K562 (cell line): ENCODE measurements at regions not wholly inside any gene's neighbourhood (a gene's known extent, or its start where the extent isn't known, plus 50 kb on each side); places are given as distances from the start of the nearest gene placed in this dataset.

Experiments
- ATAC-seq: fragments of 200-7000 bp; cut with Tn5 transposase; 3 replicates; pipeline ENCODE4 v1.9.1; 2020; ENCODE audit warnings: moderate library complexity
- BruUV-seq: library from RNA; stranded (reverse); fragments of 400-500 nt; replicated peaks from 2 replicates; lab custom pipeline; 2021; lab: Mats Ljungman, UMichigan
- CTCF ChIA-PET: fragments of 300-600 bp; formaldehyde crosslinking; extraction: SDS; loops from one replicate; lab custom pipeline; 2021; ENCODE audit warnings: low intra/inter-chr PET ratio; lab: Yijun Ruan, JAX
- POLR2A ChIA-PET: fragments of 300-600, 350-650 bp; sonication (Branson Sonifier 250); formaldehyde crosslinking; extraction: SDS; loops from one replicate; lab custom pipeline; 2021; ENCODE audit warnings: antibody characterized with exemption, inconsistent platforms; lab: Yijun Ruan, JAX
- DNase-seq, 4 experiments: peaks; one replicate each; pipeline versions ENCODE4 v3.0.0 to v3.0.0-alpha.2; 2011 to 2018; ENCODE audit warnings: low spot score in 3 of 4, mixed read lengths in 3 of 4; ENCODE audit errors: extremely low read depth in 1 of 4
- FAIRE-seq: peaks from 2 replicates; lab custom pipeline; 2011; peaks lifted over from hg19 to GRCh38; lab: Jason Lieb, UNC
- H2AFZ ChIP-seq: 2 replicates; pipeline ENCODE4 v1.6.0; 2011; ENCODE audit warnings: low read depth, low read length, control low read depth, inconsistent platforms
- H3K27ac ChIP-seq: fragments of 200-600 bp; 3 replicates; pipeline ENCODE4 v1.8.0; 2011; ENCODE audit warnings: low read depth, mild to moderate bottlenecking, control low read depth, inconsistent platforms, low read length, moderate library complexity, mixed read lengths; ENCODE audit errors: extremely low read depth
- H3K27me3 ChIP-seq, 2 experiments: fragments of 300-600 bp in 1 of 2; 2 replicates in 1 of 2; 3 replicates in 1 of 2; pipeline versions ENCODE4 v1.6.0 to v1.8.0; 2011; ENCODE audit warnings: inconsistent platforms in 2 of 2, low read length in 2 of 2, mild to moderate bottlenecking in 1 of 2, mixed read lengths in 1 of 2, moderate library complexity in 1 of 2; ENCODE audit not compliant: control insufficient read depth in 2 of 2, insufficient read depth in 2 of 2
- H3K36me3 ChIP-seq: fragments of 300-600 bp; 3 replicates; pipeline ENCODE4 v1.8.0; 2011; ENCODE audit warnings: mild to moderate bottlenecking, low read length, inconsistent platforms; ENCODE audit not compliant: control insufficient read depth, insufficient read depth
- H3K4me1 ChIP-seq, 2 experiments: fragments of 200-600 bp in 1 of 2; replicated peaks in 1 of 2; 2 replicates in 1 of 2; 3 replicates in 1 of 2; pipeline versions ENCODE4 v1.5.1 to v1.8.0; 2011; ENCODE audit warnings: inconsistent platforms in 2 of 2, low read length in 2 of 2, mild to moderate bottlenecking in 1 of 2, mixed read lengths in 1 of 2, moderate library complexity in 1 of 2; ENCODE audit not compliant: control insufficient read depth in 2 of 2, insufficient read depth in 2 of 2
- H3K4me2 ChIP-seq: 2 replicates; pipeline ENCODE4 v1.6.1; 2011; ENCODE audit warnings: low read length, control low read depth, inconsistent platforms, mixed read lengths; ENCODE audit not compliant: insufficient read depth
- H3K4me3 ChIP-seq: fragments of 200-600 bp; sonication (generic), shearing (Covaris generic); 2 replicates; pipeline ENCODE4 v1.5.1; 2016; ENCODE audit warnings: control low read depth, inconsistent platforms
- H3K79me2 ChIP-seq: fragments of 200-600 bp; 3 replicates; pipeline ENCODE4 v1.8.0; 2011; ENCODE audit warnings: low read length, inconsistent platforms; ENCODE audit not compliant: control insufficient read depth, insufficient read depth
- H3K9ac ChIP-seq, 2 experiments: 2 replicates each; pipeline versions ENCODE4 v1.6.0 to v1.6.1; 2011; ENCODE audit warnings: low read depth in 2 of 2, low read length in 2 of 2, control low read depth in 1 of 2, inconsistent platforms in 1 of 2, mild to moderate bottlenecking in 1 of 2, mixed read lengths in 1 of 2; ENCODE audit not compliant: insufficient read depth in 1 of 2
- H3K9me1 ChIP-seq: one replicate; pipeline ENCODE4 v1.6.0; 2011; ENCODE audit warnings: inconsistent platforms, mild to moderate bottlenecking, low read length, moderate library complexity; ENCODE audit not compliant: control insufficient read depth, insufficient read depth
- H3K9me3 ChIP-seq: replicated peaks from 2 replicates; pipeline ENCODE4 v1.5.1; 2011; ENCODE audit warnings: low read depth, low read length, inconsistent platforms; ENCODE audit not compliant: control insufficient read depth, insufficient read depth
- H4K20me1 ChIP-seq: replicated peaks from 2 replicates; pipeline ENCODE4 v1.6.1; 2011; ENCODE audit warnings: low read length, inconsistent platforms, mixed read lengths; ENCODE audit not compliant: control insufficient read depth, insufficient read depth
- CBX3 ChIP-seq, 2 experiments: IDR thresholded peaks; 1 replicate in 1 of 2; 2 replicates in 1 of 2; pipeline ENCODE4 v1.6.1; 2012; ENCODE audit warnings: inconsistent platforms in 2 of 2, low read length in 2 of 2, borderline replicate concordance in 1 of 2, control low read depth in 1 of 2
- CGGBP1 ChIP-seq: fragments of 250-450 bp; sonication (Bioruptor Pico); IDR thresholded peaks from 2 replicates; pipeline ENCODE4 v1.9.0; 2021; ENCODE audit warnings: mild to moderate bottlenecking
- CREB1 ChIP-seq, 2 experiments: sonication (generic) in 1 of 2; formaldehyde crosslinking in 1 of 2; IDR thresholded peaks; 2 replicates each; pipeline versions ENCODE4 v1.6.1 to v1.8.0; 2012 to 2022; ENCODE audit warnings: inconsistent platforms in 1 of 2, mild to moderate bottlenecking in 1 of 2, missing genetic modification reagents in 1 of 2, moderate library complexity in 1 of 2
- FOXA3 ChIP-seq, 2 experiments: fragments of 450-650 bp in 1 of 2; sonication (generic) in 1 of 2; formaldehyde crosslinking; IDR thresholded peaks in 1 of 2; conservative IDR thresholded peaks in 1 of 2; 2 replicates each; pipeline versions ENCODE4 v1.4.0 to v1.8.0; 2020 to 2022; ENCODE audit warnings: mild to moderate bottlenecking in 2 of 2, missing genetic modification reagents in 1 of 2
- NR2F6 ChIP-seq: fragments of 450-650 bp; formaldehyde crosslinking; IDR thresholded peaks from 2 replicates; pipeline ENCODE4 v1.4.0; 2020; ENCODE audit warnings: mild to moderate bottlenecking
- PHB2 ChIP-seq: fragments of 450-650 bp; IDR thresholded peaks from 2 replicates; pipeline ENCODE4 v1.6.1; 2017; ENCODE audit warnings: low read depth
- RAD21 ChIP-seq, 2 experiments: fragments of 250-450 bp in 1 of 2; fragments of 450-650 bp in 1 of 2; sonication (Bioruptor Pico) in 1 of 2; formaldehyde crosslinking in 1 of 2; IDR thresholded peaks in 1 of 2; conservative IDR thresholded peaks in 1 of 2; 2 replicates each; pipeline versions ENCODE4 v1.4.0 to v1.8.0; 2020 to 2022; ENCODE audit warnings: mild to moderate bottlenecking in 2 of 2, moderate library complexity in 1 of 2
- SREBF1 ChIP-seq: fragments of 150-350 bp; IDR thresholded peaks from 2 replicates; pipeline ENCODE4 v1.6.1; 2014; ENCODE audit warnings: antibody characterized with exemption, low read depth, low read length, borderline replicate concordance
- ZNF354B ChIP-seq: fragments of 250-450 bp; sonication (Bioruptor Pico); IDR thresholded peaks from 2 replicates; pipeline ENCODE4 v1.4.0; 2020
- ZNF589 ChIP-seq: fragments of 200-800 bp; sonication (Bioruptor generic); IDR thresholded peaks from 2 replicates; pipeline ENCODE4 v1.6.1; 2016; ENCODE audit warnings: low read depth, missing genetic modification characterization, missing compliant biosample characterization
- ZNF778 ChIP-seq: fragments of 450-650 bp; formaldehyde crosslinking; IDR thresholded peaks from 2 replicates; pipeline ENCODE4 v1.4.0; 2020; ENCODE audit warnings: mild to moderate bottlenecking, moderate library complexity
- WGBS: fragments of 100-300 bp; shearing (Covaris generic); methylation state at CpG from one replicate; pipeline ENCODE4 v1.1.6; 2016; ENCODE audit warnings: low coverage, mixed read lengths; ENCODE audit not compliant: insufficient coverage; ENCODE audit errors: missing lambda C conversion rate; 5-methylcytosine and 5-hydroxymethylcytosine counted together
- in situ Hi-C: fragments of 300-500 bp; cut with MboI; formaldehyde crosslinking; loops from 4 replicates; pipeline ENCODE4 v1.15.0; 2018; ENCODE audit warnings: inconsistent platforms, mixed read lengths
- intact Hi-C: fragments of 100-400 bp; cut with micrococcal nuclease; formaldehyde crosslinking; loops from 2 replicates; pipeline ENCODE4 v1.14.2; 2022
- TF ChIP-seq, protein P1 (sequence below): fragments of 250-450 bp; sonication (Bioruptor Pico); IDR thresholded peaks from 2 replicates; pipeline ENCODE4 v1.5.0; 2021; ENCODE audit warnings: mild to moderate bottlenecking, moderate library complexity
- TF ChIP-seq, protein P2 (sequence below): fragments of 250-450 bp; sonication (Bioruptor Pico); IDR thresholded peaks from 2 replicates; pipeline ENCODE4 v1.4.0; 2020; ENCODE audit warnings: mild to moderate bottlenecking

DNA sequence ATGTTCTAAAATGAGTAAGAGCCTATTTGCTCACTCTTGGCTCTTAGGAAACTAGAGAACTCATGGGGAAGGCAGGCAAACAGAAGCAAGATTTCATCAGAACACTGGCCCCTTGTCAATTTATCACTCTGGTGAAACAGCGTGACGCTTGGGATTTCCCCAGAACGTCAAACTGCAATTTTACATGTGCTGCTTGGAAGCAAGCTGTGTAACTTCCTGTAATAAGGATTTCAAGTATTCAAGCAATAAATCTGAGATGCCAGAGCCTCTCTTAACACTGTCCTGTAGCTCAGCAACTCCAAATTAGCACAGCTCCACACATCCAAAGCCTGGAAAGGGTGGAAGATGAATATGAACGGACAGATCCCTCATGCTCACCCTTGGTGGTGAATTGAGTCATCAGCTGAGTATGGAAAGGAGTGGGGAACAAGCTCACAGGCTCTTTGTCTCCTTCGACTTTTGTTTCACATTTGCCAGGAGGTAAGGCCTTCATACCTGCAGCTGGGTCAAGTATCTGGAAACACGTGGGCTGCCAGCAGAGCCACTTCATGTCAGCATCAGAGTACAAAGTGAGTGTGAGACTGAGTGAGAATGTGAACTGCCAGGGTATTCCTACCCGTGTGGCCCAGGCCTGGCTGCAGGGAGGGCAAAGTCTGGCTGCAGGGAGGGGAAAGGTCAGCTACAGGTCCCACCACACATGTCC, 140.4 kb upstream of the NAMPT start (continued):
- TF ChIP-seq CREB1 (IDR thresholded peaks at IDR 0.05) (no peak), CREB1 (CRISPR knock-in tag; IDR thresholded peaks at IDR 0.05) (peak; percentile 12), RAD21 (CRISPR knock-in tag; conservative IDR thresholded peaks at IDR 0.05 in 1 of 2, IDR thresholded peaks at IDR 0.05 in 1 of 2) (peak in 1 of 2 experiments; percentile 23; a peak in 1 of 4 replicates)

- Histone ChIP-seq H3K27me3 (no peaks in the 10 kb centered on the region; a peak in 2 of 5 replicates), H3K79me2 (no peaks in the 10 kb centered on the region), H3K4me1 (peaks cover 0 to 16% of the 10 kb centered on the region in 2 experiments; a peak in 4 of 5 replicates), H3K27ac (no peak overlapping the region), H2AFZ (peak overlapping the region; percentile 41; the same call in 1 of the 2 replicates), H3K36me3 (no peaks in the 10 kb centered on the region), H4K20me1 (no peaks in the 10 kb centered on the region), H3K9me1 (no peaks in the 10 kb centered on the region), H3K9me3 (no peaks in the 10 kb centered on the region), H3K4me3 (no peak overlapping the region), H3K9ac (no peak overlapping the region), H3K4me2 (no peak overlapping the region)
- BruUV-seq, result no TSS peak
- intact Hi-C loops, result no loop called here
- ChIA-PET POLR2A (interaction anchor here (1.8 to 2.3 kb wide), 3 partner anchors 8 to 24 kb away, joined by 4 to 10 read pairs (median 8); no protein-coding TSS in a partner anchor), CTCF (no interaction called here)
- DNase-seq (no peak), FAIRE-seq (no peak), ATAC-seq (no peak)
- in situ Hi-C loops, result no loop called here
- 13% methylated on average over 1 of the region's 1 CpG for WGBS
- TF ChIP-seq PHB2 (no peak), CBX3 (IDR thresholded peaks at IDR 0.05; ENCODE audit: borderline replicate concordance in 1 of 2, low read length in 2 of 2) (no peak), FOXA3 (CRISPR knock-in tag; conservative IDR thresholded peaks at IDR 0.05 in 1 of 2, IDR thresholded peaks at IDR 0.05 in 1 of 2) (0 out of 4 replicates have a peak, but pooled peaks of 1 of the 2 experiments have one; percentile 6), RAD21 (CRISPR knock-in tag; conservative IDR thresholded peaks at IDR 0.05 in 1 of 2, IDR thresholded peaks at IDR 0.05 in 1 of 2) (peak in 1 of 2 experiments; percentile 16; a peak in 1 of 4 replicates), NR2F6 (CRISPR knock-in tag) (0 out of 2 replicates have a peak, but pooled peaks have one; percentile 8), ZNF778 (CRISPR knock-in tag) (no peak), ZNF589 (CRISPR knock-in tag) (peak; percentile 50; the same call in 1 of the 2 replicates), ZNF354B (CRISPR knock-in tag) (0 out of 2 replicates have a peak, but pooled peaks have one; percentile 6), CGGBP1 (CRISPR knock-in tag) (no peak), SREBF1 (no peak)
- TF ChIP-seq, protein P1, sequence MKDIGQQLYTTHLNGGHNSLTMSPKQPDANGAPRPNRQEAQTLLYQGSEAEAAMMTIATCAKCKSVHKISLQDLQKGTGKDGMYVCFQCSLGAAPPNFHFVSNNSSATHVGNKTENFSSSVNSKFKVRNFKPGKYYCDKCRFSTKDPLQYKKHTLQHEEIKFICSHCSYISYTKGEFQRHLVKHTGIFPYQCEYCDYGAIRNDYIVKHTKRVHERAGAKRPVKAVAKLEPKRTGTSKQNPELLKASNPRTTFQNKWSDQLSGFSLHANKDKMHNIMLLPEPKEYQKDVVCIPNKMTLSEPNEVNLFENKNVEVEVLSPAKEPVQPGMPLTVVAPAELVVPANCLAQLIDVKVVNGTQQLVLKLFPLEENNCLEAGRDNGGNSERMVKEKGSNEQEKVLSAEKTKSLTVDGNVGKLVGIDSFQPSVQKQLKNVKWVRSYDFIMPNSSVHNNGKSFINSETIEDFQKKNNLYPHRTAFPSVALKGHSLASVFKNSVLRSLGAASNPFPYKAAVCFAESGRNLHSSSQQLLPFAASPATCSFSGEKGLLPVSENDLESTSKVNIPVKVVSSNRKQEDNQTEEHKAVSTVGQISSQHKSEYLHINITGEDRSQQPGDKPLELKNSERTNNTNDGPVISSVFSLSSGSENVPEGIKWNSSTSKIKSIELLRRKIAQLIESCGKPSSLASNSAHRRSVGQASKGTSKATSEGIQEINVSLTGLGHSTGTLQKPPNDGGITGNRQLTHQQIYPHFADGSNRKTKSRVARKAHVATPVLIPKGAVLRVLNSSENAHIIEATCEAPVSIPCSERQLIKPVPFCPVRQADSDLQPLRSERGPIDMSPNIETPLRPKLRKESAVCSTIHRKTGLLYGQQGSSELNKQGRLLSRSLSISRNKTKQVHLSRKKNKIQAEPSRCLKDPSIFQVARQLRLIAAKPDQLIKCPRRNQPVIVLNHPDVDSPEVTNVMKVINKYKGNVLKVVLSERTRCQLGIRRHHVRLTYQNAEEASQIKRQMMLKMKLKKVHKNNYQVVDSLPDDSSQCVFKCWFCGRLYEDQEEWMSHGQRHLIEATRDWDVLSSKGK (CRISPR knock-in tag), result 0 out of 2 replicates have a peak, but pooled peaks have one; percentile 68
- TF ChIP-seq, protein P2, sequence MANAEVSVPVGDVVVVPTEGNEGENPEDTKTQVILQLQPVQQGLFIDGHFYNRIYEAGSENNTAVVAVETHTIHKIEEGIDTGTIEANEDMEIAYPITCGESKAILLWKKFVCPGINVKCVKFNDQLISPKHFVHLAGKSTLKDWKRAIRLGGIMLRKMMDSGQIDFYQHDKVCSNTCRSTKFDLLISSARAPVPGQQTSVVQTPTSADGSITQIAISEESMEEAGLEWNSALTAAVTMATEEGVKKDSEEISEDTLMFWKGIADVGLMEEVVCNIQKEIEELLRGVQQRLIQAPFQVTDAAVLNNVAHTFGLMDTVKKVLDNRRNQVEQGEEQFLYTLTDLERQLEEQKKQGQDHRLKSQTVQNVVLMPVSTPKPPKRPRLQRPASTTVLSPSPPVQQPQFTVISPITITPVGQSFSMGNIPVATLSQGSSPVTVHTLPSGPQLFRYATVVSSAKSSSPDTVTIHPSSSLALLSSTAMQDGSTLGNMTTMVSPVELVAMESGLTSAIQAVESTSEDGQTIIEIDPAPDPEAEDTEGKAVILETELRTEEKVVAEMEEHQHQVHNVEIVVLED (CRISPR knock-in tag), result peak; percentile 8; the same call in 1 of the 2 replicates
Measured at GRCh38 chr7:106424476-106425016, 139.8 kb upstream of the NAMPT start.
